KOPT-K1 (cell line): ENCODE measurements at regions not wholly inside any gene's neighbourhood (a gene's known extent, or its start where the extent isn't known, plus 50 kb on each side); places are given as distances from the start of the nearest gene placed in this dataset.

ENCODE experiments used
- H3K27ac ChIP-seq: fragments of 200-600 bp; sonication (generic); 2 replicates; pipeline ENCODE4 v1.5.1; 2016; ENCODE audit warnings: antibody characterized with exemption, mild to moderate bottlenecking, low read depth, low read length; ENCODE audit not compliant: poor library complexity, severe bottlenecking
- H3K36me3 ChIP-seq: fragments of 200-600 bp; sonication (generic); 2 replicates; pipeline ENCODE4 v1.5.1; 2017; ENCODE audit warnings: antibody characterized with exemption, mild to moderate bottlenecking, low read length, moderate library complexity; ENCODE audit not compliant: insufficient read depth
- H3K9me3 ChIP-seq: fragments of 200-600 bp; sonication (generic); 2 replicates; pipeline ENCODE4 v1.5.1; 2017; ENCODE audit warnings: antibody characterized with exemption, low read length, mild to moderate bottlenecking; ENCODE audit not compliant: insufficient read depth, poor library complexity, severe bottlenecking

- H3K9me3 ChIP-seq: no peaks in the 10 kb centered on the region
- H3K27ac ChIP-seq: no peak overlapping the region
- H3K36me3 ChIP-seq: no peaks in the 10 kb centered on the region
These were observed 1459.9 kb downstream of the BRD1 start for GRCh38 chr22:48367731-48368130.

- Histone ChIP-seq H3K9me3 (no peaks in the 10 kb centered on the region), H3K36me3 (no peaks in the 10 kb centered on the region), H3K27ac (no peak overlapping the region)
These were observed 1461.1 kb downstream of the BRD1 start for GRCh38 chr22:48366591-48366990.

- Histone ChIP-seq H3K27ac (no peak overlapping the region), H3K9me3 (no peaks in the 10 kb centered on the region), H3K36me3 (no peaks in the 10 kb centered on the region)
These were observed 1461.6 kb downstream of the BRD1 start for GRCh38 chr22:48366056-48366455.

GRCh38 chr22:48365386-48365785 is 1462.3 kb downstream of the BRD1 start:
- no peaks in the 10 kb centered on the region for H3K9me3 ChIP-seq
- H3K36me3 ChIP-seq: no peaks in the 10 kb centered on the region
- H3K27ac ChIP-seq: no peak overlapping the region

- no peak overlapping the region for H3K27ac ChIP-seq
- H3K9me3 ChIP-seq: no peaks in the 10 kb centered on the region
These were observed 1464.8 kb downstream of the BRD1 start for GRCh38 chr22:48362721-48363404.

GRCh38 chr22:48361099-48361639 is 1466.5 kb downstream of the BRD1 start:
- no peaks in the 10 kb centered on the region for H3K9me3 ChIP-seq
- H3K27ac ChIP-seq: no peak overlapping the region
- no peaks in the 10 kb centered on the region for H3K36me3 ChIP-seq

More at GRCh38 chr22:48362721-48363404, 1464.8 kb downstream of the BRD1 start:
- H3K36me3 ChIP-seq: no peaks in the 10 kb centered on the region

- no peaks in the 10 kb centered on the region for H3K9me3 ChIP-seq
- no peaks in the 10 kb centered on the region for H3K36me3 ChIP-seq
- H3K27ac ChIP-seq: no peak overlapping the region
These were observed 1468.1 kb downstream of the BRD1 start for GRCh38 chr22:48359613-48359965.

- Histone ChIP-seq H3K27ac (no peak overlapping the region), H3K9me3 (no peaks in the 10 kb centered on the region), H3K36me3 (no peaks in the 10 kb centered on the region)
These were observed 1468.6 kb downstream of the BRD1 start for GRCh38 chr22:48358886-48359612.

GRCh38 chr22:48357961-48358360 is 1469.7 kb downstream of the BRD1 start:
- no peaks in the 10 kb centered on the region for H3K9me3 ChIP-seq
- no peaks in the 10 kb centered on the region for H3K36me3 ChIP-seq
- no peak overlapping the region for H3K27ac ChIP-seq

GRCh38 chr22:48357196-48357595 is 1470.5 kb downstream of the BRD1 start:
- Histone ChIP-seq H3K27ac (no peak overlapping the region), H3K9me3 (no peaks in the 10 kb centered on the region), H3K36me3 (no peaks in the 10 kb centered on the region)

GRCh38 chr22:48356731-48357130 is 1470.9 kb downstream of the BRD1 start:
- H3K27ac ChIP-seq: no peak overlapping the region
- no peaks in the 10 kb centered on the region for H3K9me3 ChIP-seq
- H3K36me3 ChIP-seq: no peaks in the 10 kb centered on the region

- no peaks in the 10 kb centered on the region for H3K9me3 ChIP-seq
- H3K36me3 ChIP-seq: no peaks in the 10 kb centered on the region
- no peak overlapping the region for H3K27ac ChIP-seq
These were observed 1473.6 kb downstream of the BRD1 start for GRCh38 chr22:48354096-48354495.

GRCh38 chr22:48353116-48353947 is 1474.3 kb downstream of the BRD1 start:
- no peak overlapping the region for H3K27ac ChIP-seq
- H3K36me3 ChIP-seq: no peaks in the 10 kb centered on the region
- H3K9me3 ChIP-seq: no peaks in the 10 kb centered on the region

- H3K36me3 ChIP-seq: no peaks in the 10 kb centered on the region
- H3K9me3 ChIP-seq: no peaks in the 10 kb centered on the region
- no peak overlapping the region for H3K27ac ChIP-seq
These were observed 1475.4 kb downstream of the BRD1 start for GRCh38 chr22:48352086-48352911.
